H9 (cell line): ENCODE measurements at regions not wholly inside any gene's neighbourhood (a gene's known extent, or its start where the extent isn't known, plus 50 kb on each side); places are given as distances from the start of the nearest gene placed in this dataset.

Experiments used
- DNase-seq: peaks from one replicate; pipeline ENCODE4 v3.0.0-alpha.2; 2017
- H2AFZ ChIP-seq: one replicate; pipeline ENCODE4 v1.6.1; 2013; ENCODE audit warnings: mild to moderate bottlenecking, low read length, control low read depth, moderate library complexity
- H2AK5ac ChIP-seq: 2 replicates; pipeline ENCODE4 v1.6.1; 2013; ENCODE audit warnings: low read length, control low read depth, mixed read lengths; ENCODE audit not compliant: insufficient read length
- H2BK120ac ChIP-seq: one replicate; pipeline ENCODE4 v1.6.1; 2013; ENCODE audit warnings: low read depth, mild to moderate bottlenecking, low read length, control low read depth, inconsistent platforms; ENCODE audit not compliant: poor library complexity, severe bottlenecking
- H2BK12ac ChIP-seq: 2 replicates; pipeline ENCODE4 v1.6.1; 2013; ENCODE audit warnings: low read length, control low read depth, mixed read lengths, low read depth; ENCODE audit not compliant: insufficient read length
- H2BK15ac ChIP-seq: 2 replicates; pipeline ENCODE4 v1.6.1; 2013; ENCODE audit warnings: low read depth, low read length, control low read depth
- H2BK20ac ChIP-seq: one replicate; pipeline ENCODE4 v1.6.1; 2013; ENCODE audit warnings: low read depth, mild to moderate bottlenecking, low read length, control low read depth, inconsistent platforms; ENCODE audit not compliant: poor library complexity, severe bottlenecking
- H2BK5ac ChIP-seq: 2 replicates; pipeline ENCODE4 v1.6.1; 2013; ENCODE audit warnings: low read length, control low read depth, mixed read lengths; ENCODE audit not compliant: insufficient read length
- H3K14ac ChIP-seq: 2 replicates; pipeline ENCODE4 v1.6.1; 2013; ENCODE audit warnings: low read length, control low read depth; ENCODE audit not compliant: insufficient read depth
- H3K18ac ChIP-seq: 2 replicates; pipeline ENCODE4 v1.6.1; 2013; ENCODE audit warnings: low read depth, mild to moderate bottlenecking, mixed read lengths, low read length, control low read depth; ENCODE audit not compliant: insufficient read length
- H3K23ac ChIP-seq: 2 replicates; pipeline ENCODE4 v1.6.1; 2013; ENCODE audit warnings: low read length, control low read depth, mixed read lengths, low read depth; ENCODE audit not compliant: insufficient read length
- H3K23me2 ChIP-seq: 2 replicates; pipeline ENCODE4 v1.6.1; 2013; ENCODE audit warnings: low read depth, mild to moderate bottlenecking, mixed read lengths, low read length, control low read depth; ENCODE audit not compliant: insufficient read length, poor library complexity, severe bottlenecking
- H3K27ac ChIP-seq: 2 replicates; pipeline ENCODE4 v1.5.1; 2013; ENCODE audit warnings: low read length, control low read depth, mixed read lengths, low read depth; ENCODE audit not compliant: insufficient read length
- H3K27me3 ChIP-seq: 2 replicates; pipeline ENCODE4 v1.6.1; 2013; ENCODE audit warnings: low read length, control low read depth, inconsistent platforms; ENCODE audit not compliant: insufficient read depth
- H3K4ac ChIP-seq: 2 replicates; pipeline ENCODE4 v1.6.1; 2013; ENCODE audit warnings: low read depth, mild to moderate bottlenecking, control low read depth, inconsistent platforms, low read length, moderate library complexity
- H3K4me1 ChIP-seq: 2 replicates; pipeline ENCODE4 v1.6.1; 2013; ENCODE audit warnings: low read length, control low read depth, inconsistent platforms; ENCODE audit not compliant: insufficient read depth
- H3K4me2 ChIP-seq: 2 replicates; pipeline ENCODE4 v1.6.1; 2013; ENCODE audit warnings: low read length, control low read depth, mixed read lengths; ENCODE audit not compliant: insufficient read length, insufficient read depth
- H3K56ac ChIP-seq: 2 replicates; pipeline ENCODE4 v1.6.1; 2013; ENCODE audit warnings: low read depth, mild to moderate bottlenecking, mixed read lengths, low read length, control low read depth; ENCODE audit not compliant: insufficient read length
- H3K79me1 ChIP-seq: 2 replicates; pipeline ENCODE4 v1.6.1; 2013; ENCODE audit warnings: low read depth, mild to moderate bottlenecking, moderate library complexity, low read length, control low read depth, inconsistent platforms; ENCODE audit not compliant: insufficient read depth, poor library complexity, severe bottlenecking
- H3K79me2 ChIP-seq: 2 replicates; pipeline ENCODE4 v1.6.1; 2013; ENCODE audit warnings: low read length, control low read depth, inconsistent platforms; ENCODE audit not compliant: insufficient read depth
- H3K9ac ChIP-seq: 2 replicates; pipeline ENCODE4 v1.6.1; 2013; ENCODE audit warnings: low read length, control low read depth, mixed read lengths; ENCODE audit not compliant: insufficient read length; ENCODE audit errors: extremely low read depth
- H3K9me3 ChIP-seq: one replicate; pipeline ENCODE4 v1.6.1; 2013; ENCODE audit warnings: low read depth, low read length, inconsistent platforms; ENCODE audit not compliant: control insufficient read depth
- H3T11ph ChIP-seq: one replicate; pipeline ENCODE4 v1.6.1; 2013; ENCODE audit warnings: mild to moderate bottlenecking, low read length, control low read depth, inconsistent platforms
- H4K20me1 ChIP-seq: one replicate; pipeline ENCODE4 v1.6.1; 2013; ENCODE audit not compliant: control insufficient read depth, insufficient read length, insufficient read depth
- H4K5ac ChIP-seq: 2 replicates; pipeline ENCODE4 v1.6.1; 2013; ENCODE audit warnings: low read depth, mild to moderate bottlenecking, mixed read lengths, low read length, control low read depth; ENCODE audit not compliant: insufficient read length
- H4K8ac ChIP-seq: replicated peaks from 2 replicates; pipeline ENCODE4 v1.6.1; 2013; ENCODE audit warnings: low read length, control low read depth, mixed read lengths, low read depth; ENCODE audit not compliant: insufficient read length
- H4K91ac ChIP-seq: 2 replicates; pipeline ENCODE4 v1.6.1; 2013; ENCODE audit warnings: low read depth, mild to moderate bottlenecking, moderate library complexity, mixed read lengths, low read length, control low read depth; ENCODE audit not compliant: insufficient read length
- H3K27ac Mint-ChIP-seq, 3 experiments: 2 replicates in 2 of 3; 3 replicates in 1 of 3; pipeline ENCODE4 v1.8.0; 2020 to 2021; ENCODE audit warnings: mixed read lengths in 3 of 3, mild to moderate bottlenecking in 1 of 3, moderate library complexity in 1 of 3
- H3K27me3 Mint-ChIP-seq: 2 replicates; pipeline ENCODE4 v1.8.0; 2021; ENCODE audit warnings: low read depth, mild to moderate bottlenecking, moderate library complexity, mixed read lengths
- H3K36me3 Mint-ChIP-seq, 3 experiments: 2 replicates in 2 of 3; 3 replicates in 1 of 3; pipeline ENCODE4 v1.8.0; 2020 to 2021; ENCODE audit warnings: low read depth in 3 of 3, mixed read lengths in 3 of 3; ENCODE audit not compliant: insufficient read depth in 1 of 3
- H3K4me1 Mint-ChIP-seq, 2 experiments: 2 replicates each; pipeline ENCODE4 v1.8.0; 2020; ENCODE audit warnings: mixed read lengths in 2 of 2
- H3K4me3 Mint-ChIP-seq, 2 experiments: 2 replicates in 1 of 2; 3 replicates in 1 of 2; pipeline ENCODE4 v1.8.0; 2020 to 2021; ENCODE audit warnings: mild to moderate bottlenecking in 2 of 2, mixed read lengths in 2 of 2, moderate library complexity in 1 of 2
- H3K9me3 Mint-ChIP-seq, 2 experiments: 2 replicates in 1 of 2; 3 replicates in 1 of 2; pipeline ENCODE4 v1.8.0; 2020; ENCODE audit warnings: mild to moderate bottlenecking in 2 of 2, mixed read lengths in 2 of 2, moderate library complexity in 1 of 2
- TF ChIP-seq, protein P1 (sequence below): fragments of 200-600 bp; sonication (generic); conservative IDR thresholded peaks from 3 replicates; pipeline ENCODE4 v1.8.0; 2021; ENCODE audit warnings: antibody characterized with exemption, mild to moderate bottlenecking

DNA sequence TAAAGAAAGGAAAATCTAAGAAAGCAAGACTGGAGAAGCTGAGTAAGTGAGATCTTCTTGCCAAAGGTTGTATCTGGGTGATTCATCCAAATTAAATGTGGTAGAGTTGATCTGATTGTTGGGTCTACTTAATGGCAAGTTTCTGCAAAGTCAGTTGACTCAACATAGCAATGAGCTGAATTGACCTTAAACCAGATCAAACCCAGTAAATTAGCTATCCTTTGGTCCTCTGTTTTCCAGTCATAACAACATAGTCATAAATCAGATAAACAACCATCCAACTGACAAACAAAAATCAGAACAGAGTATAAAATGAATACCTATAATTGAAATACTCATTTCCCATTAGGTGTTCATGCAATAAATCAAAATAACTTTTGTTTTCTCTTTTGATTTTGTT, 142.6 kb upstream of the CFAP20DC start:
- peaks cover 0 to 3% of the 10 kb centered on the region in 2 experiments; a peak in 1 of 5 replicates for H3K9me3 Mint-ChIP-seq

More for the DNA sequence above, 142.6 kb upstream of the CFAP20DC start:
- Histone ChIP-seq H3K27ac (no peak overlapping the region), H3K4me2 (no peak overlapping the region), H3K18ac (no peak overlapping the region), H3K4me1 (no peaks in the 10 kb centered on the region), H2BK120ac (no peak overlapping the region), H3T11ph (no peak overlapping the region), H2AFZ (no peak overlapping the region), H4K5ac (no peak overlapping the region), H3K23ac (no peak overlapping the region), H3K9me3 (no peaks in the 10 kb centered on the region), H3K56ac (no peak overlapping the region), H3K79me1 (no peaks in the 10 kb centered on the region), H3K4ac (no peak overlapping the region), H2AK5ac (no peak overlapping the region), H2BK20ac (no peak overlapping the region), H2BK12ac (no peak overlapping the region), H4K91ac (no peak overlapping the region), H2BK15ac (no peak overlapping the region), H3K9ac (no peak overlapping the region), H4K8ac (no peak overlapping the region), H3K27me3 (no peaks in the 10 kb centered on the region), H4K20me1 (no peaks in the 10 kb centered on the region), H2BK5ac (no peak overlapping the region), H3K14ac (no peak overlapping the region), H3K23me2 (no peaks in the 10 kb centered on the region), H3K79me2 (no peaks in the 10 kb centered on the region)
- Mint-ChIP-seq H3K27me3 (no peaks in the 10 kb centered on the region), H3K36me3 (peaks cover 0 to 4% (median 0%) of the 10 kb centered on the region in 3 experiments; a peak in 1 of 7 replicates), H3K27ac (no peak overlapping the region), H3K4me1 (peaks cover 15 to 17% of the 10 kb centered on the region in 2 experiments), H3K4me3 (no peak overlapping the region)
- DNase-seq, result no peak
- TF ChIP-seq, protein P1, sequence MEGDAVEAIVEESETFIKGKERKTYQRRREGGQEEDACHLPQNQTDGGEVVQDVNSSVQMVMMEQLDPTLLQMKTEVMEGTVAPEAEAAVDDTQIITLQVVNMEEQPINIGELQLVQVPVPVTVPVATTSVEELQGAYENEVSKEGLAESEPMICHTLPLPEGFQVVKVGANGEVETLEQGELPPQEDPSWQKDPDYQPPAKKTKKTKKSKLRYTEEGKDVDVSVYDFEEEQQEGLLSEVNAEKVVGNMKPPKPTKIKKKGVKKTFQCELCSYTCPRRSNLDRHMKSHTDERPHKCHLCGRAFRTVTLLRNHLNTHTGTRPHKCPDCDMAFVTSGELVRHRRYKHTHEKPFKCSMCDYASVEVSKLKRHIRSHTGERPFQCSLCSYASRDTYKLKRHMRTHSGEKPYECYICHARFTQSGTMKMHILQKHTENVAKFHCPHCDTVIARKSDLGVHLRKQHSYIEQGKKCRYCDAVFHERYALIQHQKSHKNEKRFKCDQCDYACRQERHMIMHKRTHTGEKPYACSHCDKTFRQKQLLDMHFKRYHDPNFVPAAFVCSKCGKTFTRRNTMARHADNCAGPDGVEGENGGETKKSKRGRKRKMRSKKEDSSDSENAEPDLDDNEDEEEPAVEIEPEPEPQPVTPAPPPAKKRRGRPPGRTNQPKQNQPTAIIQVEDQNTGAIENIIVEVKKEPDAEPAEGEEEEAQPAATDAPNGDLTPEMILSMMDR, result no peak
